GM12873 (cell line): ENCODE measurements at regions not wholly inside any gene's neighbourhood (a gene's known extent, or its start where the extent isn't known, plus 50 kb on each side); places are given as distances from the start of the nearest gene placed in this dataset.

ENCODE experiments used
- TF ChIP-seq, protein P1 (sequence below): IDR thresholded peaks from 2 replicates; pipeline ENCODE4 v1.5.1; 2012; ENCODE audit warnings: low read depth, mild to moderate bottlenecking, moderate library complexity, low read length, control low read depth; ENCODE audit not compliant: insufficient read depth; ENCODE audit errors: missing control alignments

DNA sequence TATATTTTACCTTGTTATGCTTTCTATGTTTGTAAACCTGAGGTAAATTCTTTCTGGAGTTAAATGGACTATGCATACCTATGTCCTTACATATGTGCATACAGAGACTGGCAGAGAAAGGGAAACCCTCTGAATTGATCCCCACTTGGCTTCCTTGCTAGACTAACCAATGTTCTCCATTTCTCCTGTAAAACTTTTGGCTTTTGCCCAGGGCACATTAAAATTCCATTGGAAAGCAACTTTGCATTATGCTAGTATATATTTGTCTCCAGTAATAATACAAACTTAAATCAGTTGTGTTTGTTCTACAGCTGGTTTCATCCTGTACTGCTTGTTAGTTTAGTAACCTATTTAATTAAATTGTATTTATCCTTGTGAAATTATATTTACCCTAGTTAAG, 646.0 kb upstream of the MARCKS start:
- TF ChIP-seq, protein P1, sequence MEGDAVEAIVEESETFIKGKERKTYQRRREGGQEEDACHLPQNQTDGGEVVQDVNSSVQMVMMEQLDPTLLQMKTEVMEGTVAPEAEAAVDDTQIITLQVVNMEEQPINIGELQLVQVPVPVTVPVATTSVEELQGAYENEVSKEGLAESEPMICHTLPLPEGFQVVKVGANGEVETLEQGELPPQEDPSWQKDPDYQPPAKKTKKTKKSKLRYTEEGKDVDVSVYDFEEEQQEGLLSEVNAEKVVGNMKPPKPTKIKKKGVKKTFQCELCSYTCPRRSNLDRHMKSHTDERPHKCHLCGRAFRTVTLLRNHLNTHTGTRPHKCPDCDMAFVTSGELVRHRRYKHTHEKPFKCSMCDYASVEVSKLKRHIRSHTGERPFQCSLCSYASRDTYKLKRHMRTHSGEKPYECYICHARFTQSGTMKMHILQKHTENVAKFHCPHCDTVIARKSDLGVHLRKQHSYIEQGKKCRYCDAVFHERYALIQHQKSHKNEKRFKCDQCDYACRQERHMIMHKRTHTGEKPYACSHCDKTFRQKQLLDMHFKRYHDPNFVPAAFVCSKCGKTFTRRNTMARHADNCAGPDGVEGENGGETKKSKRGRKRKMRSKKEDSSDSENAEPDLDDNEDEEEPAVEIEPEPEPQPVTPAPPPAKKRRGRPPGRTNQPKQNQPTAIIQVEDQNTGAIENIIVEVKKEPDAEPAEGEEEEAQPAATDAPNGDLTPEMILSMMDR, result no peak

GRCh38 chr6:113219783-113220182, 637.4 kb upstream of the MARCKS start:
- TF ChIP-seq, protein P1, result no peak

DNA sequence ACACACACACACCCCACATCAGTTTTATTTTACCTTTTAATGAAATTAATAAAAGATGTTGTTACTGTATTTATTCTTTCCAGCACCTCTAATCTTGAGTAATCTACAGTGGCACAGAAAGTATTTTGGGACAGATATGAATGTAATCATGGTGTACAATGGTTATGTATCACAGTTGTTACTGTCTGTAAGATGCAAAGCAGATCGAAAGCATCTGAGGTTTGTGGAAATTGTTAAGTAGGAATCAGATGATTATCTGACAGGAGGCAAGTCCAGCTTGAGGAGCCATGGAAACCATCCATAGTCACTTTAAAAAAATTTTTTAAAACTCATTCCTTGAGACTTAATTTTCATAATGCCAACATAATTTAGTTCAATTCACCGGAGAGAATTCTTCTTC, 636.3 kb upstream of the MARCKS start:
- TF ChIP-seq, protein P1, result no peak

DNA sequence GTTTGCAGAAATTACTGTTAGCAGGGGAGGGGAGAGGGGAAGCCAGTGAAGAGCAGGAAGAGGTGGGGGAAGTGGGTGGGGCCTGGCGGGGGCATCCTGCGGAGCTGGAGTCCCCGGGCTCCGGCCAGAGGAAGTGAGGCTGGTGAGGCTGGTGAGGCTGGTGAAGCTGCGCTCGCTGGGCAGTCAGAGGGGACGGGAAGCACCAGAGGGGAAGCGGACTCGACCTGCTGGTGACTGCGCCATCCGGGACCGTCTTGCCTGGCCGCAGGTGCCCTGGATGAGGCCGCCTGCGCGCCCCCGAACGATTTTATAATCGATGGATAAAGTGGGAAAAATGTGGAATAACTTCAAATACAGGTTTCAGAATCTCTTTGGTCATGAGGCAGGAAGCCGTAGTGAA, 635.3 kb upstream of the MARCKS start:
- TF ChIP-seq, protein P1, result no peak

DNA sequence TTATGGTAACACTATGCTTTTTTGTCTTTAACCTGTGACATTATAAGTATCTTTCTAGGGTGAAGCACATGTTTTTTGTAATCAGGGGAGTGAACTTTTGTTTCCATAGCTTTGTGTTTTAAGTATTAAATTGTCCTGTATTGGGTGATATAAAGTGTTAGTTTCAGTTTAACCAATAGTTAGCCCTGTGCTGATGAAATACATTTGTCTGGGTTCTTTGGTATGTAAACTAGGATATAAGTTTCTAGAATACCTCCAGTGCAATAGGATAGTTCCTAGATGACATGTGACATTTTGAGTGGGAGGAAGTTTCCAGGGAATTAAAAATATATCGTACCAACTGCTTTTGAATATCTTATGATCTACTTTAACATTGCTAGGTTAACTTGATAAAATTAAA, 611.0 kb upstream of the MARCKS start:
- TF ChIP-seq, protein P1, result no peak

GRCh38 chr6:113248532-113248931, 608.6 kb upstream of the MARCKS start:
- TF ChIP-seq, protein P1, result no peak

- TF ChIP-seq, protein P1, result no peak
Measured at GRCh38 chr6:113258771-113259170, 598.4 kb upstream of the MARCKS start.
